Endodermal cell (in vitro differentiated cells): ENCODE measurements at regions not wholly inside any gene's neighbourhood (a gene's known extent, or its start where the extent isn't known, plus 50 kb on each side); places are given as distances from the start of the nearest gene placed in this dataset.

Source experiments
- DNase-seq: peaks from one replicate; pipeline ENCODE4 v3.0.0-alpha.2; 2017
- H3K27ac ChIP-seq: 2 replicates; pipeline ENCODE4 v1.5.1; 2013; ENCODE audit warnings: mild to moderate bottlenecking, low read depth, low read length, moderate library complexity
- H3K27me3 ChIP-seq: 2 replicates; pipeline ENCODE4 v1.6.1; 2013; ENCODE audit warnings: mild to moderate bottlenecking, low read length, moderate library complexity; ENCODE audit not compliant: insufficient read depth, control insufficient read depth, poor library complexity, severe bottlenecking
- H3K36me3 ChIP-seq: 2 replicates; pipeline ENCODE4 v1.7.0; 2013; ENCODE audit warnings: mild to moderate bottlenecking, low read length, moderate library complexity; ENCODE audit not compliant: control insufficient read depth, insufficient read depth
- H3K4me1 ChIP-seq: one replicate; pipeline ENCODE4 v1.7.0; 2013; ENCODE audit warnings: low read length; ENCODE audit not compliant: control insufficient read depth, insufficient read depth
- H3K4me3 ChIP-seq: 2 replicates; pipeline ENCODE4 v1.5.1; 2013; ENCODE audit warnings: mild to moderate bottlenecking, low read length, moderate library complexity
- H3K9ac ChIP-seq: 2 replicates; pipeline ENCODE4 v1.6.1; 2013; ENCODE audit warnings: mild to moderate bottlenecking, low read length, moderate library complexity; ENCODE audit not compliant: poor library complexity, severe bottlenecking; ENCODE audit errors: extremely low read depth
- H3K9me3 ChIP-seq: 2 replicates; pipeline ENCODE4 v1.6.1; 2013; ENCODE audit warnings: mild to moderate bottlenecking, low read length, moderate library complexity; ENCODE audit not compliant: control insufficient read depth
- H3K27ac Mint-ChIP-seq: 2 replicates; pipeline ENCODE4 v1.8.0; 2020; ENCODE audit warnings: mixed read lengths
- H3K27me3 Mint-ChIP-seq: 2 replicates; pipeline ENCODE4 v1.8.0; 2021; ENCODE audit warnings: mild to moderate bottlenecking, mixed read lengths; ENCODE audit not compliant: insufficient read depth
- H3K36me3 Mint-ChIP-seq: 2 replicates; pipeline ENCODE4 v1.8.0; 2020; ENCODE audit warnings: low read depth, mixed read lengths
- H3K4me1 Mint-ChIP-seq: 2 replicates; pipeline ENCODE4 v1.8.0; 2020; ENCODE audit warnings: mixed read lengths
- H3K4me3 Mint-ChIP-seq: 2 replicates; pipeline ENCODE4 v1.8.0; 2020; ENCODE audit warnings: mild to moderate bottlenecking, moderate library complexity, mixed read lengths
- H3K9me3 Mint-ChIP-seq: 2 replicates; pipeline ENCODE4 v1.8.0; 2020; ENCODE audit warnings: mild to moderate bottlenecking, mixed read lengths
- CTCF ChIP-seq: fragments of 200-600 bp; sonication (generic); conservative IDR thresholded peaks from 2 replicates; pipeline ENCODE4 v1.5.0; 2021; ENCODE audit warnings: antibody characterized with exemption, mild to moderate bottlenecking
- WGBS, 2 experiments: methylation state at CpG; one replicate each; pipeline versions ENCODE4 v1.1.5 to v1.1.7; 2013; ENCODE audit warnings: missing lambda C conversion rate in 2 of 2, mixed read lengths in 1 of 2; ENCODE audit not compliant: insufficient coverage in 1 of 2, insufficient read length in 1 of 2; 5-methylcytosine and 5-hydroxymethylcytosine counted together

GRCh38 chr4:123291329-123291728 lies 105.3 kb upstream of the SPRY1 start:
- H3K4me3 Mint-ChIP-seq = no peak overlapping the region

GRCh38 chr4:123297836-123298235 lies 98.8 kb upstream of the SPRY1 start:
- no peak for TF ChIP-seq CTCF
- H3K9me3 Mint-ChIP-seq = no peaks in the 10 kb centered on the region
- H3K4me1 Mint-ChIP-seq = peaks cover 9% of the 10 kb centered on the region

More at GRCh38 chr4:123291329-123291728, 105.3 kb upstream of the SPRY1 start:
- no peak overlapping the region for H3K9ac ChIP-seq
- no peaks in the 10 kb centered on the region for H3K4me1 Mint-ChIP-seq
- no peaks in the 10 kb centered on the region for H3K27me3 ChIP-seq
- H3K9me3 Mint-ChIP-seq = peaks cover 26% of the 10 kb centered on the region
- H3K27ac ChIP-seq = no peak overlapping the region
- peaks cover 26% of the 10 kb centered on the region for H3K36me3 Mint-ChIP-seq
- DNase-seq = no peak
- no peaks in the 10 kb centered on the region for H3K36me3 ChIP-seq
- no peaks in the 10 kb centered on the region for H3K27me3 Mint-ChIP-seq
- peaks cover 40% of the 10 kb centered on the region for H3K9me3 ChIP-seq
- no peak for TF ChIP-seq CTCF
- H3K27ac Mint-ChIP-seq = no peak overlapping the region
- peak overlapping the region; percentile 58 for H3K4me3 ChIP-seq
- no peaks in the 10 kb centered on the region for H3K4me1 ChIP-seq

GRCh38 chr4:123298261-123298660 lies 98.3 kb upstream of the SPRY1 start:
- H3K27me3 ChIP-seq = no peaks in the 10 kb centered on the region
- WGBS, 2 experiments = 94 to 97% methylated on average over 5 to 6 of the region's 6 CpGs
- Mint-ChIP-seq H3K9me3 (no peaks in the 10 kb centered on the region), H3K27ac (no peak overlapping the region), H3K4me3 (no peak overlapping the region), H3K4me1 (peaks cover 9% of the 10 kb centered on the region), H3K27me3 (peaks cover 8% of the 10 kb centered on the region), H3K36me3 (no peaks in the 10 kb centered on the region)
- no peak overlapping the region for H3K9ac ChIP-seq
- H3K9me3 ChIP-seq = no peaks in the 10 kb centered on the region
- H3K4me3 ChIP-seq = no peak overlapping the region
- no peak for DNase-seq
- H3K36me3 ChIP-seq = no peaks in the 10 kb centered on the region
- peaks cover 3% of the 10 kb centered on the region for H3K4me1 ChIP-seq
- no peak for TF ChIP-seq CTCF
- H3K27ac ChIP-seq = no peak overlapping the region

More at GRCh38 chr4:123297836-123298235, 98.8 kb upstream of the SPRY1 start:
- H3K4me3 Mint-ChIP-seq = no peak overlapping the region
- H3K36me3 Mint-ChIP-seq = no peaks in the 10 kb centered on the region
- H3K27me3 Mint-ChIP-seq = peaks cover 8% of the 10 kb centered on the region
- 83% methylated on average over 2 of the region's 2 CpGs; no CpG with 5 or more reads in 1 of the 2 experiments for WGBS, 2 experiments
- Histone ChIP-seq H3K36me3 (no peaks in the 10 kb centered on the region), H3K4me3 (no peak overlapping the region), H3K27me3 (no peaks in the 10 kb centered on the region), H3K9me3 (peaks cover under 1% of the 10 kb centered on the region), H3K9ac (no peak overlapping the region), H3K4me1 (peaks cover 3% of the 10 kb centered on the region), H3K27ac (no peak overlapping the region)
- H3K27ac Mint-ChIP-seq = no peak overlapping the region
- no peak for DNase-seq
